ENCODE measurements at regions not wholly inside any gene's neighbourhood (a gene's known extent, or its start where the extent isn't known, plus 50 kb on each side); places are given as distances from the start of the nearest gene placed in this dataset.

GRCh38 chr13:105240371-105240770 is 1295.1 kb downstream of the EFNB2 start:
- TF ChIP-seq, protein P1, sequence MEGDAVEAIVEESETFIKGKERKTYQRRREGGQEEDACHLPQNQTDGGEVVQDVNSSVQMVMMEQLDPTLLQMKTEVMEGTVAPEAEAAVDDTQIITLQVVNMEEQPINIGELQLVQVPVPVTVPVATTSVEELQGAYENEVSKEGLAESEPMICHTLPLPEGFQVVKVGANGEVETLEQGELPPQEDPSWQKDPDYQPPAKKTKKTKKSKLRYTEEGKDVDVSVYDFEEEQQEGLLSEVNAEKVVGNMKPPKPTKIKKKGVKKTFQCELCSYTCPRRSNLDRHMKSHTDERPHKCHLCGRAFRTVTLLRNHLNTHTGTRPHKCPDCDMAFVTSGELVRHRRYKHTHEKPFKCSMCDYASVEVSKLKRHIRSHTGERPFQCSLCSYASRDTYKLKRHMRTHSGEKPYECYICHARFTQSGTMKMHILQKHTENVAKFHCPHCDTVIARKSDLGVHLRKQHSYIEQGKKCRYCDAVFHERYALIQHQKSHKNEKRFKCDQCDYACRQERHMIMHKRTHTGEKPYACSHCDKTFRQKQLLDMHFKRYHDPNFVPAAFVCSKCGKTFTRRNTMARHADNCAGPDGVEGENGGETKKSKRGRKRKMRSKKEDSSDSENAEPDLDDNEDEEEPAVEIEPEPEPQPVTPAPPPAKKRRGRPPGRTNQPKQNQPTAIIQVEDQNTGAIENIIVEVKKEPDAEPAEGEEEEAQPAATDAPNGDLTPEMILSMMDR (IDR thresholded peaks at IDR 0.05): no peak
- no peak for TF ChIP-seq POLR2A (IDR thresholded peaks at IDR 0.05)
